GM13976 (cell line): ENCODE measurements at regions not wholly inside any gene's neighbourhood (a gene's known extent, or its start where the extent isn't known, plus 50 kb on each side); places are given as distances from the start of the nearest gene placed in this dataset.

Experiments used
- DNase-seq: peaks from one replicate; pipeline ENCODE4 v3.0.0; 2012; ENCODE audit warnings: low spot score
- in situ Hi-C: fragments of 300-500 bp; cut with MboI; formaldehyde crosslinking; loops from one replicate; pipeline ENCODE4 v1.12.0; 2022; ENCODE audit warnings: low sequenced_read_pairs, mixed read lengths, inconsistent platforms; ENCODE audit not compliant: unreplicated experiment
- TF ChIP-seq, protein P1 (sequence below): IDR thresholded peaks from 2 replicates; pipeline ENCODE4 v1.5.1; 2012; ENCODE audit warnings: borderline replicate concordance, mild to moderate bottlenecking; ENCODE audit not compliant: insufficient read depth; ENCODE audit errors: extremely low read depth, missing control alignments, control extremely low read depth

DNA sequence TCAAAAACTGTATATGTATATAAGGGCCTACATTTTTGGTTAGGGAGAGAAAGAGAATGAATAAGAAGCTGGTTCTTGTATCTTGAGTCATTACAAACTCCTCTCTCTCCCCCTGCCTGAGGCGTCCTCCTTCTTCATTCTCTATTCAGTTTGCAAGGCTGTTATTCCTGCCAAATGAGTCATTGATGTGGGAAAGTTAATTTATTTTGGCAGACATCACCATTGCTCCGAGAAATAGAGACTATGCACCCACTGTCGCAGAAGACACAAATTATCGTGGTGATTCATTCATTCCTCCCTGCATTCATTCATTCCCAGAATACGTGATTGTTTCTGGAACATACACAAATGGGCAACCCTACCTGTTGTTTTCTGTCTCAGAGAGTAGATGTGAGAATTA is 112.5 kb upstream of the MED13L start:
- no peak for DNase-seq
- in situ Hi-C loops, result no loop called here

DNA sequence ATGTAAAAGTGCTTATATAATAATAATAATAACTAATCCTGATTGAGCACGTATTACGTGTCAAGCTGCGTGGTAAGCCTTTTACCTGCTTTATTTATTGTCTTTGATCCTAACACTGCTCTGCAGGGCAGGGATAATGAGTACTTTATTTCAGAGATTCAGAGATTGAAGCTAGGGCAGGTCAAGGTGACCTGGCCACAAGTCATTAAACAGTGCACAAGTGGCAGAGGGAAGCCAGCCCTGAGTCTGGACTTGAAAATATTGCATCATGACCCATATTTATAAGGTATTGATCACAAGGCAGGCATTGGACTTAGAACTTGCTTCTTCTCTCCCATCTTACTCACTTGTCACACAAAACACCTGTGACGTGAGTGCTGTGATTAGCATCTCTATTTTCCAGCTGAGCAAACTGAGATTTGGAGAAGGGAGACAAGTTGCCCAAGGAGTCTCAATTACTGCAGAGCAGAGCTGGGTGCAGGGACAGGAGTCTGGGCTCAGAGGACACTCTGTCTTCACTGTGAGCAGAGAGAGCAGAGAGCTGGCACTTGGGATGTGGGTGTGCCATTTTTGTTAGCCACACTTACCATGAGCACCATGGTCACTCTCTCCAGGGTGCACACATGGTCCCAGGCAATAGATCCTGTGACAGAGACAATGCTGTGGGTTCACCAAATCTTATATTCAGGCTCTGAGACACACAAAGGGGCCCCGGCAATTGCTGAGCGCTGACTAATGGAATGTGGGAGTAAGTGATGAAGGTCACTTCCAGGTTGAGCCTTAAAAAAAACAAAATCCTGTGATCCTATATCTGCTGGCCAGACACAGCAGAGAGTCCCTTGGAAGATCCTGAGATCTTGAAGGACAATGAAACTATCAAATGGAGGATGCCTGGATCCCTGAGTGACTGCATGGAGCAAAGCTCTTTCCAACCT is 113.2 kb upstream of the MED13L start:
- TF ChIP-seq, protein P1, sequence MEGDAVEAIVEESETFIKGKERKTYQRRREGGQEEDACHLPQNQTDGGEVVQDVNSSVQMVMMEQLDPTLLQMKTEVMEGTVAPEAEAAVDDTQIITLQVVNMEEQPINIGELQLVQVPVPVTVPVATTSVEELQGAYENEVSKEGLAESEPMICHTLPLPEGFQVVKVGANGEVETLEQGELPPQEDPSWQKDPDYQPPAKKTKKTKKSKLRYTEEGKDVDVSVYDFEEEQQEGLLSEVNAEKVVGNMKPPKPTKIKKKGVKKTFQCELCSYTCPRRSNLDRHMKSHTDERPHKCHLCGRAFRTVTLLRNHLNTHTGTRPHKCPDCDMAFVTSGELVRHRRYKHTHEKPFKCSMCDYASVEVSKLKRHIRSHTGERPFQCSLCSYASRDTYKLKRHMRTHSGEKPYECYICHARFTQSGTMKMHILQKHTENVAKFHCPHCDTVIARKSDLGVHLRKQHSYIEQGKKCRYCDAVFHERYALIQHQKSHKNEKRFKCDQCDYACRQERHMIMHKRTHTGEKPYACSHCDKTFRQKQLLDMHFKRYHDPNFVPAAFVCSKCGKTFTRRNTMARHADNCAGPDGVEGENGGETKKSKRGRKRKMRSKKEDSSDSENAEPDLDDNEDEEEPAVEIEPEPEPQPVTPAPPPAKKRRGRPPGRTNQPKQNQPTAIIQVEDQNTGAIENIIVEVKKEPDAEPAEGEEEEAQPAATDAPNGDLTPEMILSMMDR, result no peak
- no peak for DNase-seq
- in situ Hi-C loops, result no loop called here

More for the DNA sequence above, 112.5 kb upstream of the MED13L start:
- TF ChIP-seq, protein P1, result no peak

DNA sequence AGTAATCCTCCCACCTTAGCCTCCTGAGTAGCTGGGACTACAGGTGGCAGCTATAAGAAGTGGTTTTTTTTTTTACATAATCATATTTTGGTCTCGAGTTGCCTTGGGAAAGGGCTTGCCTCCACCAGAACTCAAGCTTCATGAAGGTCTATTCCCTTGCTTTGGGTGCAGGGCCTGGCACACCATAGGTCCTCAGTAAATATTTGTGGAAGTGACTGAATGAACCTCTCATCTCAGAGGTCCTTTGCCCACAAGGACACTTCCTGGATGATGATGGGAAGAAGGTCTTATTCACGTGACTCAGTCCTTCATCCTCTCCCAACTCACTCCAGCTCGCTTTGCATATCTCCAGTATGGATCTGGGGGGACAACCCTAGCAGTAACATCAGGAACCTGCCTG is 114.0 kb upstream of the MED13L start:
- TF ChIP-seq, protein P1, result no peak
- no peak for DNase-seq
- in situ Hi-C loops, result no loop called here

DNA sequence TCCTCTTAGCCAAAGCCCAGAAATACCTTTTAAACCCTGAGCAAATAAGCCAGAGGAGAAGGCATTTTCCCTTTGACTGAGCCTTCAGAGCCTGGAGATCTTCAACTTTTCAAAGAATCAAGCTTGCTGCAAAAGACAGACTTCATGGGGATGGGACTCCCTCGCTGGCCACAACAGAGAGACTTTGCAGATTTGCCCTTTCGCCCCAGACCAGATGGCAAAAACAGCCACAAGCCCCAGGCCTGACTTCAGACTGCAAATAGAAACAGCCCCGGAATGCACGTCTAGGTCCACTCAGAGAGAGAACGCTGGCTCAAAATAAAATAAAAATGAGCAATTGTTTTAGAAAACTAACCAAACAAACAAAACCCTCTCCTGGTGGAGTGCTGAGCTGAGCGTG is 114.6 kb upstream of the MED13L start:
- TF ChIP-seq, protein P1, result no peak
- in situ Hi-C loops, result no loop called here
- DNase-seq, result no peak

DNA sequence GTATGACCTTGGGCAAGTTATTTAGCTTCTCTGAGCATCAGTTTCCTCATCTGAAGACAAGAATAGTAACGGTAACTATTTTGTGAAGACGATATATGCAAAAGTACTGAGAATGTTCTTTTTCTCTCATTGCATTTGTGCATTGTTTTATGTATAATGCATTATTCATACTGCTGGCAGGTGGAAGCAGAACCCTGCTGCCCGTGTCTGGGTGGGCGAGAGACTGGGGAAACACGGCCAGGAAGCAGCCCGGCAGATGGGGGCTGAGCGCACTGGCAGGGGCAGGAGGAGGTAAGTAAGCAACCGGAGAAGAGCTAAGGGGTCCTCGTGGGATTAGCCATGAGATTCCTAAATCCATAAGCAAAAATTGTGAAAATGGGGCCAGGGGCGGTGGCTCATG is 115.8 kb upstream of the MED13L start:
- TF ChIP-seq, protein P1, result no peak
- in situ Hi-C loops, result no loop called here
- no peak for DNase-seq

DNA sequence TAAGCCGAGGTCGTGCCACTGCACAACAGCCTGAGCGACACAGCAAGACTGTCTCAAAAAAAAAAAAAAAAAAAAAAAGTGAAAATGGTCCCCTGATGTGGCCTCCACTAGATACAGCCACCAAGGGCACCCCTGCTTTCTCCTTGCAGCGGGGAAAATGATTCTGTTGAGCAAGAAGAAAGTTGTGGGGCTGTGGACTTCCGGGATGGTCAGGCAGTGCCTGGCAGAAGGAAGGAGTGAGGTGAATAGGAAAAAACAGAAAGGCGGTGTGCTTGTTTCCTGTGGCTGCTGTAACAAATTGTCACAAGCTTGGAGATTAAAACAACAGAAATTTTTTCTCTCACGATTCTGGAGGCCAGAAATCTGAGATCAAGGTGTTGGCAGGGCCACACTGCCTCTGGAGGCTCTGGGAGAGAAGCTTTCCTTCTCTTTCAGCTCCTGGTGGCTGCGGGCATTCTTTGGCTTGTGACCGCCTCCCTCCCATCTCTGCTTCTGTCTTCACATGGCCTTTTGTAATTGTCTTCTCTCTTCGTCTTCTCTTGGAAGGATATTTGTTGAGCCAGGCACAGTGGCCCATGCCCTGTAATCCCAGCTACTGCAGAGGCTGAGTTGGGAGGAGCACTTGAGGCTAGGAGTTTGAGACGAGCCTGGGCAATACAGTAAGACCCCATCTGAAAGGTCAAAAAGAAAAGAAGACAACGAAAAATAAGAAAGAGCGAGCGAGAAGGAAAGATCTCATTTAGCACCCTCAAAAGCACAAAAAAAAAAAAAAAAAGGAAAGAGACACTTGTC is 116.6 kb upstream of the MED13L start:
- in situ Hi-C loops, result no loop called here
- no peak for DNase-seq
- TF ChIP-seq, protein P1, result no peak
